ENCODE measurements at regions not wholly inside any gene's neighbourhood (a gene's known extent, or its start where the extent isn't known, plus 50 kb on each side); places are given as distances from the start of the nearest gene placed in this dataset.

DNA sequence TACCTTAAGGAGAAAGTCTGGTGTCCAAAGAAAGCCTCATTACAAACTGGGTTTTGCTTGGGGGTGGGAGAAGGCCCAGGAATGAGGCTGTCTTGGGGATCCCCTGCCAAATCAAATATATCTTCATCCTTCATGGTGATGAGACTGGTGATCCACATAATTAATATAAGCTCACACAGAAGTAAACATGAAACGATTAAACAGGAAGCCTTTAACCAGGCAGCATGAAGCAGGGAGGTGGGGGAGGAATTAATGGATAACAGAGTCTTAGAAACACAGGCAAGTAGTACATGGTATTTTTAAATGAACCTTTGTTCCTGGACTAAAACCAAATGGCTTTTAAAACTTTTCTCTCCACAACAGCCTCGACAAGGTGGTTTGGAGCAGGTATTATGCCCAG lies 437.5 kb downstream of the TFAP2A start:
- H3K9me3 ChIP-seq = no peaks in the 10 kb centered on the region
- DNase-seq = no peak
- no peaks in the 10 kb centered on the region for H3K27me3 ChIP-seq
- TF ChIP-seq, protein P1, sequence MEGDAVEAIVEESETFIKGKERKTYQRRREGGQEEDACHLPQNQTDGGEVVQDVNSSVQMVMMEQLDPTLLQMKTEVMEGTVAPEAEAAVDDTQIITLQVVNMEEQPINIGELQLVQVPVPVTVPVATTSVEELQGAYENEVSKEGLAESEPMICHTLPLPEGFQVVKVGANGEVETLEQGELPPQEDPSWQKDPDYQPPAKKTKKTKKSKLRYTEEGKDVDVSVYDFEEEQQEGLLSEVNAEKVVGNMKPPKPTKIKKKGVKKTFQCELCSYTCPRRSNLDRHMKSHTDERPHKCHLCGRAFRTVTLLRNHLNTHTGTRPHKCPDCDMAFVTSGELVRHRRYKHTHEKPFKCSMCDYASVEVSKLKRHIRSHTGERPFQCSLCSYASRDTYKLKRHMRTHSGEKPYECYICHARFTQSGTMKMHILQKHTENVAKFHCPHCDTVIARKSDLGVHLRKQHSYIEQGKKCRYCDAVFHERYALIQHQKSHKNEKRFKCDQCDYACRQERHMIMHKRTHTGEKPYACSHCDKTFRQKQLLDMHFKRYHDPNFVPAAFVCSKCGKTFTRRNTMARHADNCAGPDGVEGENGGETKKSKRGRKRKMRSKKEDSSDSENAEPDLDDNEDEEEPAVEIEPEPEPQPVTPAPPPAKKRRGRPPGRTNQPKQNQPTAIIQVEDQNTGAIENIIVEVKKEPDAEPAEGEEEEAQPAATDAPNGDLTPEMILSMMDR (IDR thresholded peaks at IDR 0.05) = no peak
- no peak for TF ChIP-seq POLR2A (IDR thresholded peaks at IDR 0.05)
- no peak overlapping the region for H3K27ac ChIP-seq
- intact Hi-C loops (cut with DNase I; ENCODE audit: low total_unique reads) = no loop called here
- no peak overlapping the region for H3K4me3 ChIP-seq
- no peaks in the 10 kb centered on the region for H3K4me1 ChIP-seq
- H3K36me3 ChIP-seq = no peaks in the 10 kb centered on the region

DNA sequence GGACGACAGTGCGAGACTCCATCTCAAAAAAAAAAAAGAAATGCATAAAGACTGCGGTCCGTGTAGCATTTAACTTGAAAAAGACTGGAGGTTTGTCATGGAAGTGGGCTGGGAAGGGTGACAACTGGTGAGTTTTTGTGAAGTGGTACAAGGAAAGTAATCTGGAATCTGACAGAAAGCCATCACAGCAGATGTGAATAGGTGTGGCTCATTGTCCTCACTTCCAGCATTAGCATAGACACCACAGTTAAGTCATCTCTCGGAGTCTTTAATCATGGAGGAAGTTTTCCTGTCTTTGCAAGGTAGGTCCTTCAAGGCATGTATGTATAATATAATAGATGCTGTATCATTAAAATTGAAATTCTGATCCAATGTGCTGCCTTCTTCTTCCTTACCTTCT lies 453.2 kb downstream of the TFAP2A start:
- Histone ChIP-seq H3K27me3 (no peaks in the 10 kb centered on the region), H3K4me1 (no peaks in the 10 kb centered on the region), H3K27ac (no peak overlapping the region), H3K4me3 (no peak overlapping the region), H3K36me3 (no peaks in the 10 kb centered on the region), H3K9me3 (no peaks in the 10 kb centered on the region)
- TF ChIP-seq, protein P1 (IDR thresholded peaks at IDR 0.05) = no peak
- TF ChIP-seq POLR2A (IDR thresholded peaks at IDR 0.05) = no peak
- intact Hi-C loops (cut with DNase I; ENCODE audit: low total_unique reads) = no loop called here
- DNase-seq = no peak

DNA sequence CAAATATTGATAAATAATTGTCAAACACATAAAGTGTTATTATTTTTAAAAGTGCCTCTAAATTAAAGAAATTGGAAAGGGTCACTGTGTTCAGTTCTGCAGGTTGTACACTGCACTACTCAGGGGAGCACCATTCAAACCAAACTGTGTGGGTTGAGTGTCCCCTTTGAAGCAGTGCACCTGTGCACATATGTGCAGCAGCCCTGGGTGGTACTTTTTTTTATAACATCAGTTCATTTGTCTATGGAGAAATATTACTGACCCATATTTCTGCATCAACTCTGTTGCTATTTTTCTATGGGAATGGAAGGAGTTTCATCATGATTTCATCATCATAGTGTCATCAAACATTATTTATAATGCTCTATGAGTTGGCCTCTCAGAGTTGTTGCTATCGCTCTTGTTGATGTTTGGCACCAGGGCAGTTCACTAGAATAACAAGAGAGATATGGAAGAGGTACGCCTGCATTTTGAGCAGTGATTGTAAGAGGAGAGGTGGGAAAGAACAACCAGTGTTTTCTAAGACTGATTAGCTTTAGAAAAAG lies 457.6 kb downstream of the TFAP2A start:
- Histone ChIP-seq H3K4me1 (no peaks in the 10 kb centered on the region), H3K27me3 (no peaks in the 10 kb centered on the region), H3K9me3 (no peaks in the 10 kb centered on the region), H3K27ac (no peak overlapping the region), H3K4me3 (no peak overlapping the region), H3K36me3 (no peaks in the 10 kb centered on the region)
- no peak for DNase-seq
- intact Hi-C loops (cut with DNase I; ENCODE audit: low total_unique reads) = no loop called here
- no peak for TF ChIP-seq POLR2A (IDR thresholded peaks at IDR 0.05)
- TF ChIP-seq, protein P1 (IDR thresholded peaks at IDR 0.05) = no peak

DNA sequence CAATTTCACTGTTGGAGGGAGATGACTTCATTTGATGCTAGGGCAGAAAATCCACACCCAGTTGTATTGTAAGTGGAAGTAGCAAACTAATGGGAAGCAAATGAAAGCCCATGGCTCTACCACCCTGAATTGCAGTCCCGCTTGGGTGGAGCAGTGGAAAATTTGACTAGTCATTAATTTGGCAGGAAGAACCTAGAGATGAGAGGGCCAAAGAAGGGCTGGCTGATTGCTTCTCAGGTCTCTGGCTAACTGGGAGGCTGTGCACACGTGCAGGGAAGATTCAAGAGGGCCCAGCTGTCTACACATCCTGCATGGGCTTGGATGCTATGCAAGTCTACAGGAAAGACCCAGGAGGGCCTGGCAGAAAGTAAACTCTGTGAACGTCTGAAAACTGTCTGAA lies 466.2 kb downstream of the TFAP2A start:
- H3K27ac ChIP-seq = no peak overlapping the region
- no peaks in the 10 kb centered on the region for H3K27me3 ChIP-seq
- H3K4me3 ChIP-seq = no peak overlapping the region
- TF ChIP-seq, protein P1 (IDR thresholded peaks at IDR 0.05) = no peak
- no peak for TF ChIP-seq POLR2A (IDR thresholded peaks at IDR 0.05)
- intact Hi-C loops (cut with DNase I; ENCODE audit: low total_unique reads) = no loop called here
- no peaks in the 10 kb centered on the region for H3K4me1 ChIP-seq
- H3K9me3 ChIP-seq = no peaks in the 10 kb centered on the region
- no peaks in the 10 kb centered on the region for H3K36me3 ChIP-seq
- DNase-seq = no peak

DNA sequence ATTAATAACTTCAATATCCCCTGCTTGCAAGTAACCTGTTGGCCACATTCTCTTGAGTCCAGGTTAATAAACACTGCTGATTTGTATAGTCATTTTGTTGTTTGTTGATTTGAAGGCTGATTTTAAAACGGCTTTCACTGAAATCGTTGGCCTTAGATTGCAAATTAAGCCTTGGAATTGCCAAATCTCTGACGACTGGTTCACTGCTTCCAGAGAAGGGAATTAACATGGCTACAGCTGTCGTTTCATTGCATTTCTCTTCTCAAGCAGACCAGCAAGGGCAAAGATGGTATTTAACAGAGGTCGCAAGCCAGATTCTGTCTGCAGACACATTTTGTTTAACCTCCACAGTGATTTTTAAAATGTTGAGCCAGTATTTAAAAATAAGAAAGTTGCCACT lies 470.9 kb downstream of the TFAP2A start:
- TF ChIP-seq, protein P1 (IDR thresholded peaks at IDR 0.05) = no peak
- no peak for TF ChIP-seq POLR2A (IDR thresholded peaks at IDR 0.05)
- Histone ChIP-seq H3K9me3 (no peaks in the 10 kb centered on the region), H3K27ac (no peak overlapping the region), H3K36me3 (no peaks in the 10 kb centered on the region), H3K4me1 (no peaks in the 10 kb centered on the region), H3K4me3 (no peak overlapping the region), H3K27me3 (no peaks in the 10 kb centered on the region)
- no peak for DNase-seq
- intact Hi-C loops (cut with DNase I; ENCODE audit: low total_unique reads) = no loop called here

Data from uterus (tissue), 3 donors.